Adrenal gland (tissue), 5 donors: ENCODE measurements at regions not wholly inside any gene's neighbourhood (a gene's known extent, or its start where the extent isn't known, plus 50 kb on each side); places are given as distances from the start of the nearest gene placed in this dataset.
A peak's percentile ranks its signal among the peaks of the same experiment; 100 is the strongest.

ENCODE experiments used
- CTCF ChIP-seq, 6 experiments: fragments of 450-650 bp in 4 of 6; fragments of 200-600 bp in 2 of 6; sonication (generic) in 1 of 6; IDR thresholded peaks; 1 replicate in 5 of 6; 2 replicates in 1 of 6; pipeline versions ENCODE4 v1.5.1 to v1.8.0; 2016 to 2021; ENCODE audit warnings: antibody characterized with exemption in 6 of 6, mild to moderate bottlenecking in 2 of 6, moderate library complexity in 1 of 6
- POLR2A ChIP-seq, 2 donors: fragments of 450-650 bp; IDR thresholded peaks; one replicate each; pipeline ENCODE4 v1.6.1; 2017; ENCODE audit warnings: antibody characterized with exemption in 2 of 2, mild to moderate bottlenecking in 2 of 2, moderate library complexity in 1 of 2
- donor health status: DM: no; HTN: no; CAD: no.

DNA sequence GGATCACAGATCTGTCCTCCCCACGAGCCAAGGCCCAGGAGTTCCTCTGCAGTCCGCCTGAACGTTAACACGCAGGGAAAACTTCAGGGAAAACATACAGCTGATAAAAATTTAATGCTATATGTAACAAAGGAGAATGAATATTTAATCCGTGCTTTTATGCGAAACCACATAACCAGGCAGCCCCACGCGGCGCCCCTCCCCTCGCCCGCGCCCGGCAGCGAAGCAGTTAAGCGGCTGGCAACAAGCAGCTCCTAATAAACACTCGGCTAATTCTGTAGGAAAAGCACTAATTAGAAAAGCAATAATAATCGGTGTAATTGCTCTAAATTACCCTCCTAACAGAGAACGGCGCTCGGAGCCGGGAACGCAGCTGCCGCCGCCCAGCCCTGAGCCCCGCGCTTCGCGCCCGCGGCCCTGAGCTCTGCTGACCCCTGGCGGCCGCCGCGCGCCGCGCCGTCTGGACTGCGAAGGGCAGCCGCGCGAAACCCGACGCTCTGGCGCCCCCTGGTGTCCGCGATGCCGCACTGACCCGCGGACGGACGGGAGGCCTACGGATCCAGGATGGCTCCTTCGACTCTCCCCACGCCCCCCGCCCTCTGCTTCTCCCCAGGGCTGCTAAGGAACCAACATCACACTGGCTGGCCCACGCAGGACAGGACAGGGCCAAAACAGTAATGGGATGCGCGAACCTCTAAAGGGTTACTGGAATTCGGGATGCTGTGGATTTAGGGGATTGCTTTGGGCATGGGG is 181.4 kb downstream of the SMAD2 start:
- TF ChIP-seq CTCF (IDR thresholded peaks at IDR 0.05): peak; percentile 77 to 100 (median 90)
- no peak for TF ChIP-seq POLR2A (IDR thresholded peaks at IDR 0.05)
